ENCODE measurements at regions not wholly inside any gene's neighbourhood (a gene's known extent, or its start where the extent isn't known, plus 50 kb on each side); places are given as distances from the start of the nearest gene placed in this dataset.

GRCh38 chr13:80955501-80955900, 614.6 kb upstream of the SPRY2 start:
- no peaks in the 10 kb centered on the region for H3K9me3 ChIP-seq
- H3K4me3 ChIP-seq (replicated peaks in 1 of 3) = no peak overlapping the region
- no peak for DNase-seq
- H3K27ac ChIP-seq = no peak overlapping the region
- H3K4me1 ChIP-seq = no peaks in the 10 kb centered on the region
- no peaks in the 10 kb centered on the region for H3K27me3 ChIP-seq
- no peaks in the 10 kb centered on the region for H3K36me3 ChIP-seq
- intact Hi-C loops (cut with DNase I) = no loop called here
- TF ChIP-seq, protein P1, sequence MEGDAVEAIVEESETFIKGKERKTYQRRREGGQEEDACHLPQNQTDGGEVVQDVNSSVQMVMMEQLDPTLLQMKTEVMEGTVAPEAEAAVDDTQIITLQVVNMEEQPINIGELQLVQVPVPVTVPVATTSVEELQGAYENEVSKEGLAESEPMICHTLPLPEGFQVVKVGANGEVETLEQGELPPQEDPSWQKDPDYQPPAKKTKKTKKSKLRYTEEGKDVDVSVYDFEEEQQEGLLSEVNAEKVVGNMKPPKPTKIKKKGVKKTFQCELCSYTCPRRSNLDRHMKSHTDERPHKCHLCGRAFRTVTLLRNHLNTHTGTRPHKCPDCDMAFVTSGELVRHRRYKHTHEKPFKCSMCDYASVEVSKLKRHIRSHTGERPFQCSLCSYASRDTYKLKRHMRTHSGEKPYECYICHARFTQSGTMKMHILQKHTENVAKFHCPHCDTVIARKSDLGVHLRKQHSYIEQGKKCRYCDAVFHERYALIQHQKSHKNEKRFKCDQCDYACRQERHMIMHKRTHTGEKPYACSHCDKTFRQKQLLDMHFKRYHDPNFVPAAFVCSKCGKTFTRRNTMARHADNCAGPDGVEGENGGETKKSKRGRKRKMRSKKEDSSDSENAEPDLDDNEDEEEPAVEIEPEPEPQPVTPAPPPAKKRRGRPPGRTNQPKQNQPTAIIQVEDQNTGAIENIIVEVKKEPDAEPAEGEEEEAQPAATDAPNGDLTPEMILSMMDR (IDR thresholded peaks at IDR 0.05) = no peak

GRCh38 chr13:80952158-80952557, 611.2 kb upstream of the SPRY2 start:
- TF ChIP-seq, protein P1 (IDR thresholded peaks at IDR 0.05) = no peak
- TF ChIP-seq POLR2A (IDR thresholded peaks at IDR 0.05) = no peak
- Histone ChIP-seq H3K27ac (no peak overlapping the region), H3K9me3 (no peaks in the 10 kb centered on the region), H3K36me3 (no peaks in the 10 kb centered on the region), H3K4me3 (replicated peaks in 1 of 3) (no peak overlapping the region), H3K4me1 (no peaks in the 10 kb centered on the region), H3K27me3 (no peaks in the 10 kb centered on the region)
- intact Hi-C loops (cut with DNase I) = no loop called here
- no peak for DNase-seq
- WGBS, 2 donors = 82 to 89% methylated on average over 2 of the region's 2 CpGs

GRCh38 chr13:80946008-80946802, 605.3 kb upstream of the SPRY2 start:
- no peaks in the 10 kb centered on the region for H3K4me1 ChIP-seq
- no peak overlapping the region for H3K27ac ChIP-seq
- DNase-seq = no peak
- TF ChIP-seq, protein P1 (IDR thresholded peaks at IDR 0.05) = no peak
- TF ChIP-seq POLR2A (IDR thresholded peaks at IDR 0.05) = no peak
- 69 to 71% methylated on average over 4 of the region's 4 CpGs for WGBS, 2 donors
- H3K4me3 ChIP-seq (replicated peaks in 1 of 3) = no peak overlapping the region
- H3K9me3 ChIP-seq = no peaks in the 10 kb centered on the region
- H3K36me3 ChIP-seq = no peaks in the 10 kb centered on the region
- intact Hi-C loops (cut with DNase I) = no loop called here
- no peaks in the 10 kb centered on the region for H3K27me3 ChIP-seq

DNA sequence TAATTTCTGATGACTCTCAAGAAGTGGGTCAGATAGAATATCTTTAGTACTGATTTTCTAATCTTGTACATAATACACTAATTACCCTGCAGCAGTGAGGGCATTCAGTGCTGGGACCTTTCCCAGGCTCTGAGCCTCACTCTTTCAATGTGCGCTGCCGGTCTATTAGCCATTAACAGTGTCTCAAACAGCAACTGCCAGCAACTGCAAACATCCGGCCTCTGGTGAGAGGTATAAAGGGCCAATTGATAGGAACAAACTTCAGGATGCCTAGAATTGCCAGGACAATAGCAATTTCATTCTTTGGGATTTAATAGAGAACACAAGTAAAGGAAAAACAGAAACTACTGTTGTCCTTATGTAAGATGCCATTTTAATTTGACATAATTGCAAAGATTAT, 604.4 kb upstream of the SPRY2 start:
- 59 to 78% methylated on average over 3 of the region's 3 CpGs for WGBS, 2 donors
- H3K27me3 ChIP-seq = no peaks in the 10 kb centered on the region
- H3K36me3 ChIP-seq = no peaks in the 10 kb centered on the region
- TF ChIP-seq, protein P1 (IDR thresholded peaks at IDR 0.05) = no peak
- no peak for TF ChIP-seq POLR2A (IDR thresholded peaks at IDR 0.05)
- H3K4me1 ChIP-seq = no peaks in the 10 kb centered on the region
- no peaks in the 10 kb centered on the region for H3K9me3 ChIP-seq
- intact Hi-C loops (cut with DNase I) = no loop called here
- H3K27ac ChIP-seq = no peak overlapping the region
- H3K4me3 ChIP-seq (replicated peaks in 1 of 3) = no peak overlapping the region
- DNase-seq = no peak

- intact Hi-C loops (cut with DNase I) = no loop called here
- TF ChIP-seq, protein P1 (IDR thresholded peaks at IDR 0.05) = no peak
- no peak for TF ChIP-seq POLR2A (IDR thresholded peaks at IDR 0.05)
These were observed 598.7 kb upstream of the SPRY2 start for GRCh38 chr13:80939581-80939980.

More at GRCh38 chr13:80939581-80939980, 598.7 kb upstream of the SPRY2 start:
- no peak overlapping the region for H3K27ac ChIP-seq
- H3K27me3 ChIP-seq = no peaks in the 10 kb centered on the region
- H3K4me1 ChIP-seq = no peaks in the 10 kb centered on the region
- H3K4me3 ChIP-seq (replicated peaks in 1 of 3) = no peak overlapping the region
- DNase-seq = no peak
- whole genome bisulfite sequencing, 2 donors = 84 to 93% methylated on average over 2 of the region's 2 CpGs
- H3K9me3 ChIP-seq = no peaks in the 10 kb centered on the region
- H3K36me3 ChIP-seq = no peaks in the 10 kb centered on the region
